Loucy (cell line): ENCODE measurements at regions not wholly inside any gene's neighbourhood (a gene's known extent, or its start where the extent isn't known, plus 50 kb on each side); places are given as distances from the start of the nearest gene placed in this dataset.

Source experiments
- CTCF ChIP-seq: fragments of 200-600 bp; sonication (generic); conservative IDR thresholded peaks from 2 replicates; pipeline ENCODE4 v1.5.1; 2014; ENCODE audit warnings: mild to moderate bottlenecking, antibody characterized with exemption, low read length
- EZH2phosphoT487 ChIP-seq: fragments of 200-600 bp; IDR thresholded peaks from 2 replicates; pipeline ENCODE4 v1.6.1; 2018; ENCODE audit warnings: antibody characterized with exemption, mild to moderate bottlenecking, moderate library complexity, borderline replicate concordance

DNA sequence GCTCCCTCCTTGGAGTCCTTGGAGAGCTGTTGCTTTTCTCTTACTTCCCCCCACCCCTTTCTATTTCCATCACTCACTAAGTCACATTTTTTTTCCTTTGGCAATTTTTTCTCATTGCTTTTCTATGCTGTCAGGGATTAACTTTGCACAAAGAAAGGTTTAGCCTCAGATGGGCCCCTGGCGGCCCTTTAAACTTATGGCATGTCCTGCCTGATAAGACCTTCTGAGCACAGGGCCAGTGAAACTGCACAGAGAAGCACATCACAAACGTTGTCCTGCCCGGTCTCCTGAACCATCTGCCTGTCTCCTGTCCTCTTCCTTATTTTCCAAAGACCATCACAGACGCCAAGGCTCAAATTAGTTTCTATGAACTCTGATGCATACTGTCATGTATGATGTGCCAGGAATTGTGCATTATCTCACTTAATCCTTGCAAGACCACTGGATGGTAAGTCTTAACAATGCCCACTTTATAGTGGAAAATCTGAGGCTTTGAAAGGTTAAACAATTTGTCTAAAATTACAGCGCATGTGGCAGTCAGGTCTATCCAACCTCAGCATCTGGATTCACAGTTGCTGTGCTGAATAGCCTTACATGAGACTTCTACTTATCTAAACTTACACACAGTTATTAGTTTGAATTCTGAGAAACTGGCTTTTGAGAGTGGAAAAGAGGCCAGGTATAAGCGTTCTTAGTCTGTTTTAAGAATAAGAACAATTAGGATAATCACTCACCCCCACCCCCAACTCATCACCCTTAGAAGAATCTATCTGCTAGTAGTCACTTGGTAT, 648.1 kb downstream of the NTRK3 start:
- TF ChIP-seq CTCF: no peak
- TF ChIP-seq EZH2phosphoT487: no peak
